HG03354 (cell line): ENCODE measurements at regions not wholly inside any gene's neighbourhood (a gene's known extent, or its start where the extent isn't known, plus 50 kb on each side); places are given as distances from the start of the nearest gene placed in this dataset.
"Not testable (repeated sequence)": the region's sequence is repeated elsewhere in the genome, so short reads cannot be mapped to it uniquely, and the experiment has no call there.

Source experiments
- ATAC-seq: cut with Tn5 transposase; IDR thresholded peaks from one replicate; pipeline ENCODE4 v1.9.1; 2021; ENCODE audit warnings: mild to moderate bottlenecking; ENCODE audit not compliant: unreplicated experiment, poor library complexity, severe bottlenecking

- ATAC-seq: no peak
These were observed 386.4 kb upstream of the CYRIA start for GRCh38 chr2:17052001-17052400.

- no peak for ATAC-seq
These were observed 385.9 kb upstream of the CYRIA start for GRCh38 chr2:17051538-17051937.

- ATAC-seq: peak; percentile 62
These were observed 377.5 kb upstream of the CYRIA start for GRCh38 chr2:17043173-17043572.

- no peak for ATAC-seq
These were observed 370.7 kb upstream of the CYRIA start for GRCh38 chr2:17036361-17036760.

- ATAC-seq: no peak
These were observed 369.4 kb upstream of the CYRIA start for GRCh38 chr2:17035010-17035409.

GRCh38 chr2:17030047-17030446, 364.4 kb upstream of the CYRIA start:
- no peak for ATAC-seq

GRCh38 chr2:17012297-17012696, 346.7 kb upstream of the CYRIA start:
- ATAC-seq: no peak

- no peak for ATAC-seq
These were observed 344.5 kb upstream of the CYRIA start for GRCh38 chr2:17010104-17010503.

GRCh38 chr2:17000184-17000482, 334.5 kb upstream of the CYRIA start:
- ATAC-seq: no peak

GRCh38 chr2:16999347-17000183, 333.9 kb upstream of the CYRIA start:
- no peak for ATAC-seq

GRCh38 chr2:16978301-16978700, 312.7 kb upstream of the CYRIA start:
- no peak for ATAC-seq

- no peak for ATAC-seq
These were observed 309.1 kb upstream of the CYRIA start for GRCh38 chr2:16974688-16975087.

GRCh38 chr2:16973586-16974286, 308.1 kb upstream of the CYRIA start:
- ATAC-seq: no peak

GRCh38 chr2:16972276-16972675, 306.6 kb upstream of the CYRIA start:
- ATAC-seq: no peak

- no peak for ATAC-seq
These were observed 306.1 kb upstream of the CYRIA start for GRCh38 chr2:16971722-16972234.

GRCh38 chr2:16970948-16971347, 305.3 kb upstream of the CYRIA start:
- not testable (repeated sequence) for ATAC-seq

- ATAC-seq: no peak
These were observed 296.9 kb upstream of the CYRIA start for GRCh38 chr2:16962505-16962904.

GRCh38 chr2:16960579-16960978, 294.9 kb upstream of the CYRIA start:
- peak; percentile 40 for ATAC-seq

GRCh38 chr2:16958266-16958665, 292.6 kb upstream of the CYRIA start:
- no peak for ATAC-seq

- no peak for ATAC-seq
These were observed 287.2 kb upstream of the CYRIA start for GRCh38 chr2:16952805-16953204.

- ATAC-seq: no peak
These were observed 286.7 kb upstream of the CYRIA start for GRCh38 chr2:16952368-16952767.
